ENCODE measurements at regions not wholly inside any gene's neighbourhood (a gene's known extent, or its start where the extent isn't known, plus 50 kb on each side); places are given as distances from the start of the nearest gene placed in this dataset.

- CTCF ChIA-PET (ENCODE audit: low intra/inter-chr PET ratio, low total read pairs) = no interaction called here
Observed at GRCh38 chr2:120854014-120854620, 118.4 kb downstream of the GLI2 start.

More at GRCh38 chr2:120854014-120854620, 118.4 kb downstream of the GLI2 start:
- H3K27me3 ChIP-seq (ENCODE audit: control insufficient read depth in 1 of 2, insufficient read depth in 2 of 2, low read length in 2 of 2) = peaks cover 3 to 76% of the 10 kb centered on the region in 2 experiments; a peak in 4 of 5 replicates
- no peak for ATAC-seq
- no peak for DNase-seq (ENCODE audit: low spot score)
- intact Hi-C loops (cut with micrococcal nuclease; ENCODE audit: unreplicated experiment) (no loop called here), in situ Hi-C loops (cut with HindIII; ENCODE audit: extremely low pct_ligation_motif_present, low pct_unique_long_range_greater_than_20kb) (no loop called here)
- TF ChIP-seq ZNF569 (CRISPR knock-in tag; IDR thresholded peaks at IDR 0.05; ENCODE audit: borderline replicate concordance) = no peak
- no peak for TF ChIP-seq ZBTB4 (CRISPR knock-in tag; IDR thresholded peaks at IDR 0.05; ENCODE audit: borderline replicate concordance)
- TF ChIP-seq ZHX2 (IDR thresholded peaks at IDR 0.05; ENCODE audit: low read depth) = no peak
- TF ChIP-seq ZHX2 (CRISPR knock-in tag; IDR thresholded peaks at IDR 0.05; ENCODE audit: borderline replicate concordance) = no peak
- no peak for TF ChIP-seq PHF8 (CRISPR knock-in tag; IDR thresholded peaks at IDR 0.05)
- TF ChIP-seq MYC (CRISPR knock-in tag; IDR thresholded peaks at IDR 0.05; ENCODE audit: borderline replicate concordance) = no peak
- TF ChIP-seq ZNF367 (CRISPR knock-in tag; IDR thresholded peaks at IDR 0.05; ENCODE audit: borderline replicate concordance) = no peak
- no peaks in the 10 kb centered on the region for H4K20me1 ChIP-seq (ENCODE audit: insufficient read depth, low read length)
- no peak overlapping the region for H3K4me2 ChIP-seq (ENCODE audit: low read depth, low read length)
- no peaks in the 10 kb centered on the region for H3K36me3 ChIP-seq (replicated peaks in 1 of 2; ENCODE audit: control insufficient read depth in 1 of 2, insufficient read depth in 2 of 2, low read length in 2 of 2)
- POLR2A ChIA-PET = no interaction called here
- no peak overlapping the region for H3K4me3 ChIP-seq (replicated peaks in 1 of 3; ENCODE audit: insufficient read depth in 1 of 3, low read depth in 2 of 3, low read length in 3 of 3)
- H3K27ac ChIP-seq (ENCODE audit: extremely low read length, insufficient read depth, low read length) = no peak overlapping the region
- 18% methylated on average over 7 of the region's 7 CpGs for WGBS (ENCODE audit: low lambda C conversion rate)
- BruUV-seq (replicated peaks) = no TSS peak
- FAIRE-seq = no peak
- no peak overlapping the region for H3K9ac ChIP-seq (ENCODE audit: insufficient read depth, low read depth, low read length)
- no peak overlapping the region for H2AFZ ChIP-seq (ENCODE audit: low read length)
- H3K4me1 ChIP-seq (ENCODE audit: insufficient read depth, low read length) = no peaks in the 10 kb centered on the region
- H3K9me3 ChIP-seq (ENCODE audit: low read length) = no peaks in the 10 kb centered on the region
- no peaks in the 10 kb centered on the region for H3K79me2 ChIP-seq (ENCODE audit: insufficient read depth, low read length)

All from HepG2 (cell line).